Fibroblast of upper back skin (primary cell): ENCODE measurements at regions not wholly inside any gene's neighbourhood (a gene's known extent, or its start where the extent isn't known, plus 50 kb on each side); places are given as distances from the start of the nearest gene placed in this dataset.
A peak's percentile ranks its signal among the peaks of the same experiment; 100 is the strongest.
"Not testable (repeated sequence)": the region's sequence is repeated elsewhere in the genome, so short reads cannot be mapped to it uniquely, and the experiment has no call there.

ENCODE experiments used
- DNase-seq: peaks from one replicate; pipeline ENCODE4 v3.0.0-alpha.2; 2013

DNA sequence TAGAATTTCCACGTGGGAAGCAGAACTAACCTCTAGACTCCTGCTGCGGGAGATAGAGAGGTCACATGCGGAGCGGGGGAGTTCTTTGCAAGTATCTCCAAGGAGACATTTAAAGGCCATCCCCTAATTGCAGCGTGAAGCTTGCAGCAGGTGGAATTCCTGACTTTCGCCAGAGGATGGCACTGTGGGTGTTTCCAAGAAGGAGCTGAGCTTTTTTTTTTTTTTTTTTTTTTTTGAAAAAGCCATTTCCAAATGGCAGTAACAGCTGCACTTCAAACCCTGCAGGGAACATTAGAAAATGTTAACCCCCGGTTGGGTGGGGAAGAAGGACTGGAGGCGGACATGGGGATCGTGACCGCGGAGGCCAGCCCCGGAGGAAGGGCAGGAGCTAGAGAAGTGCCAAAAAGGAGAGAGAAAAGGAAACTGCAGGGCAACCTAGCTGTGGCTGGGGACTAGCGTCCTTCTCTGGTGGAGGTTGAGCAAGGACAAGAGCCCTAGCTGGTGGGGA lies 487.7 kb downstream of the TYW1 start:
- peak; percentile 60 for DNase-seq

DNA sequence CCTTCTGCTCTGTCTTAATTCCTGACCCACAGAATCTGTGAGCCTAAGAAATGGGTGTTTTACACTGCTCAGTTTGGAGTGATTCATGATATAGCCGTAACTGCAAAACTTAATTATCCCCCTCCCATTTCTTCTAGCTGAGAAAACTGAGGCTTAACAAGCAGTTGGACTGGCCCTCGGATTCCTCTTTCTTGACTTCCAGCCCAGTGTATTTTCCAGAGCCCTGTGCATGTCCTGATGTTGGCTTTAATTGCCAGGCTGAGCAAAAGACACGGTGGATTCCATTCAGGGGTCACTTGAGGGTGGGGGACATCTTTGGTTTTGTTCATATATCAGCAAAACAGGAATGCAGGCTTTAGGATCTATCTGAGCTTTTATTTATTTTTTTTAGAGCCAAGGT lies 489.8 kb downstream of the TYW1 start:
- no peak for DNase-seq

DNA sequence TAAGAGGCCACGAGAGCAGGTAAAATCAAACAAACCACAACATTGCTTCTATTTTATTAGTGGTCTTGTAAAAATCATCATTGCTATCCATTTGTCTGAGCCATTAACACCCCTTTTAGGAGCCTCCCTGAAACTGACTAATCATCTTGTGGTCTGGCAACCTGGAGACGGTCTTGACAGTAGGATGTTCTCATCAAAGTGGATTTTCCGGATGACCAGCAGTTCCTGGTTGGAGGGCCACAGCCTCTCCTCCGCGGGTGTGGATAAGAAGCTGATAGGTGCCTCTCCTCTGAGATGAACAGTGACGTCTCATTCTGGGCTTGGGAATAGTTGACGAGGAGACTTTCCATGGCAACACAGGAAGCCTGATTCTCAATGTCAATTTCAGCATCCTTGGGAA lies 490.7 kb downstream of the TYW1 start:
- no peak for DNase-seq

DNA sequence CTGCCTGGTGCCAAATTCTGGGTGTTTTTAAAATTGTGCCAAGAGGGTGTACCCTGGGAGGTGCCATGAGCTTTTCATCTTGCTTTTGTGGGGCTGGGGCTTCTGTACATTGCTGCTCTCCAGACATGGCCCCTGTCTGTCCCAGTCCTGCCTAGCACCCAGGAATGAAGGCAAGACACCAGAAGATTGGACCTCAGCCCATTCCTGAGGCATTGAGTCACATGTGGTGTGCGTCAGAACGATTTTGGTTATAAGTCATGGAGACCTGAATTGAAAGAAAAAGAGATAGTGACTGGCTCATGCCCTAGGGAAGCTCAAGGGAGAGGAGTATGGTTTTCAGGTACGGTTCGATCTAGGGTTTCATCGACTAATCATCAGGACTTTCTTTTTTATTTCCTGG lies 493.2 kb downstream of the TYW1 start:
- no peak for DNase-seq

GRCh38 chr7:67493366-67493765 lies 496.7 kb downstream of the TYW1 start:
- no peak for DNase-seq

DNA sequence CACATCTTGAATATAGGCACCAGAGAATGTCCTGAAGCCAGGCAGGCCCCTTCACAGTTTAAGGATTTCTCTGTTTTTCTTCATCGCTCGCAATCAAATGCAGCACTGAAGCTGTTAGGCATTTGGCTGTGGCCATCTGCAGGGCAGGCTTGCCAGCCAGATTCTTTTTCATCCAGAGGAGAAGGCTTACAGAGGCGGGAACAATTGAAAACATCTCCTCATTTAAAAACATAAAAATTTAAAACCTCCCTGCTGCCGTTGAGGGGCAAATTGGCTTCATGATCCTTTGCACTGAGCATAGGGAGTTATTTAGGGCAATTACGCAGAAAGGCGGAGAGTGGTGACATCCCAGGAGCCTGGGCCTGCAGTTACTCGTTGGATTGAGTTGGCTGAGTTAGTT lies 500.0 kb downstream of the TYW1 start:
- DNase-seq: no peak

- DNase-seq: not testable (repeated sequence)
Observed at GRCh38 chr7:67497914-67498313, 501.3 kb downstream of the TYW1 start.

DNA sequence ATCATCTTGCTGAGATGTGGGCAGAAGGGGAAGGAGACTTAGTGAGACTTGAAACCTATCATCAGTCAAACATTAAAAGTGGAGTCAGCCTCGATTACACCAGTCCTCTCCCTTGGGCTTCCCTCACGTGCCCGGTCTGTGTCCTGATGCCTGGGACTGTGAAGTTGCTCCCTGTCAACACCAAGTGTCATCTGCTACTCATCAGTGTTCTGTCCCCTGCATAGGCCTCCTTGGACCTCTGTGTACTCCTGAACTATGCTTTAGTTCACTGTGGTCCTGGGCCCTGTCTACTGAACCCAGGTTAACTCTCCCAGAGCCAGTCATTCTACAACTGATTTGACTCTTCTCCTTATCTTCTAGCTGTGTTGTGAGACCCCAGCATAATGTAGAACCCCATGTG lies 506.3 kb downstream of the TYW1 start:
- DNase-seq: no peak

- peak; percentile 19 for DNase-seq
Observed at GRCh38 chr7:67505449-67505848, 508.8 kb downstream of the TYW1 start.

DNA sequence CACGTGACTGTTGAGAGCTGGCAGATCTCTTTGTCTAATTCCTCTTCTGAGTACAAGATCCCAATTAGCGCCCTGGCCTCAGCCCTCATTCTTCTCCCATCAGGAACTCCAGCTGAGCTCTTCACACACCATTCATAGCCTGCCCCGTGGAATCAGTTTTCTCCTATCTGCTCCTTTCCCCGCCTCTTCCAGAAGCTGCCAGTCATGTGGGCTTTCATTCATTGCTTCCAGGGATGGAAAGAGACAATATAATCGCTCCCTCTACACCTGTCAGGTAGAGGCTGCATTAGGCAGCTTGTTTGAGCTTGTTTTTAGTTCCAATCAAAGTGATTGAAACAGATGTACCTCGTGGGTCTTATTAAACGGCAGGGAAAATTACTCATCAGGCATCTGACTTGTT lies 515.8 kb downstream of the TYW1 start:
- no peak for DNase-seq

- no peak for DNase-seq
Observed at GRCh38 chr7:67518580-67518979, 521.9 kb downstream of the TYW1 start.

DNA sequence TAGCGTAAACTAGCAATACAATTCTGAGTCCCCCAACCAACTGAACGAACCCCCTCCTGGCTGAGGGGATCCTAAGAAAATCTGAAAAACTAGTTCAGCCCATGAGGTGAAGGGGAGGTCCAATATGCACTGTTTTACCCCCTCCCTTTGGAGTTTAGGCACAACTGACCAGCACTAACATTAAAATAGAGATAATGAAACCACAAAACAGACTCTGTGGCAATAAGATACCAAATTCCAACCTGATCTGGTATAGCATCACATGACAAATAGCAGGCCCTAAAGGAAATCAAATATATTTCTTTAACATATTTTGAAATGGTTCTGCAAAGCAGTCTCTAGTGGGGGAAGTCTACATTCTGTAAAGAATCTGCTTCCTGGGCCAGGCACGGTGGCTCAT lies 522.5 kb downstream of the TYW1 start:
- DNase-seq: no peak

DNA sequence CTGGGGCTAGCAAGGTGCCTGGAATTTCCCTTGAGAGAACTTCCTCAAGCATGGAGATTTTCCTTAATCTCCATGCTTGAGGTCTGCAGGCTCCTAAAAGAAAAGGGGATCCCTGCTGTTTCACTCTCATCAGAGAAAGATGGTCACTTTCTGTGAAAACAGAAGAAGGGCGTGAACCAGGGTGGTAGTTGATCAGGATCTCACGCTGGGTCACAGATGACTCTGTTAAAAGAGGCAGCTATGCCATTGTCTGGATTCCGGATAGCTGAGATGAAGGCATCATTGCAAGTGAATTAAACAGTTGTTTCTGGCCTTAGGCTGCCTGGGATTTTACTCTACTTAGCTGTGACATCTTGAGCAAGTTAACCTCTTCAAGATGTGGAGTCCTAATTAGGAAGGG lies 525.9 kb downstream of the TYW1 start:
- no peak for DNase-seq

DNA sequence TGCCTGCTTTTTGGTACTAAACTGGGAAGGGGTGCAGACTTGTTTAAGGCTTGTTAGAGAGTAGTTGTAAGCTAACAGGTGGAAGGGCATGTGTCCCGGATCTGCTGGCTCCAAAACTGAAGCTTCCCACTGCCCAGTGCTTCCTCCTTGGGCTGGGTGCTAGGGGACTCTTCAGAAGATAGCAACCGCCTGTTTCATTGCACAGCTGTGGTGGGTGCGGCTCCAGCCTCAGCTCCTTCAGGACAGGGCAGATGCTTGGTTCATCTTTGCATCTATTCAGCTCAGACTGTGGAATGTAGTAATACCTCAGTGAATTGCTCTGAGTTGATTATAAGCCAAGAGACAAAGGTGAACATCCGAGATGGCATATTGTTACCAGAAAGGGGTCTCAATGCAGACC lies 527.1 kb downstream of the TYW1 start:
- no peak for DNase-seq

GRCh38 chr7:67525588-67525987 lies 529.0 kb downstream of the TYW1 start:
- DNase-seq: no peak

- no peak for DNase-seq
Observed at GRCh38 chr7:67535241-67535989, 538.8 kb downstream of the TYW1 start.

DNA sequence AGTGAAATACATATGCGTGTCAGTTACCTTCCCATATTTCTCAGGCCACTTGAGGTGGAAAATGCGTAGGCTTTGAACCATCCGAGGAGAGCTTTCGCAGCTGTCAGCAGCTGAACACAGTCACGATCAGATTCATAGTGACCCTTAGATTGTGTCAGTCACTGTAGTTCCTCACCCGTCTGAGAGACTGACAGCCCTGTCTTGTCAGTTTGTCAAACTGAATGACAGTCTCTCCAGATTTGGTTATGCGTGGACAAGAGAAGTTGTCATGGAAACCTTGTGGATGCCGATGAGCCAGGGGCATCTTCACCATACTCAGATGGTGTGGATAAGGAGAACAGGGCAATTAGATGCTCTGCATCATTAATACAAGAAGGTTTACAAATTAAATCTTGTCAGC lies 546.3 kb downstream of the TYW1 start:
- no peak for DNase-seq

DNA sequence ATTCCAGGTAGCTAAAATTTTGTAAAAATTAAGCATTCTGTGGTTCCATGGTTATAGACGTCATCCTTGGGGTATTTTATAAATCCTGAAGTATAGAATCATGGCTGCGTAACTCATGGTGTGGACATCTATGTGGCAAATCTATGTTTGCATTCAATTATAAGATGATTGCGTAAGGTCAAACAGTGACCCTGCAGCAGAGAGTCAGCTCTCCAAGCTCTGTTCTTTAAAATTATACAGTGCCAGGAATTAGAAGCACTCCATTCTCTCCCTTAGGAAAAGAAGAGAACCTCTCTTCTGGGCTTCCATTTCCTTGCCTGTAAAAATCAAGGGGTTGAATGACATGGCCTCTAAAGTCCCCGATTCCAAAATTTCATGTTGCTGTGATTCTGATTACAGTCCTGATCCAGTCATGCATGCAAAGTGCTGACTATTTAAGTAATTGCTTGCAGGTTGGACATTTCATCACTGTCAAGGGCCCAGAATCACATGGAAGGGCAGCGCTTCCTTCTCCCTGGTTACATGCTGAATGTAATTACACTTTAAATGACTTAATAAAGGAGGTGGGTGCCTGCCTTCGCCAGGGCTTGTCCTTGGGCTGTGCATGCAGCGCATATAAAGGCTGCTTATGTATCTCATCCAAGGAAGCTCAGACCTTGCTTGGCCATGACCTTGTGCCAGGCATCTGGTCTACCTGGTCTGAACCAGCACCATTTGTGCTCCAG lies 550.7 kb downstream of the TYW1 start:
- DNase-seq: no peak

DNA sequence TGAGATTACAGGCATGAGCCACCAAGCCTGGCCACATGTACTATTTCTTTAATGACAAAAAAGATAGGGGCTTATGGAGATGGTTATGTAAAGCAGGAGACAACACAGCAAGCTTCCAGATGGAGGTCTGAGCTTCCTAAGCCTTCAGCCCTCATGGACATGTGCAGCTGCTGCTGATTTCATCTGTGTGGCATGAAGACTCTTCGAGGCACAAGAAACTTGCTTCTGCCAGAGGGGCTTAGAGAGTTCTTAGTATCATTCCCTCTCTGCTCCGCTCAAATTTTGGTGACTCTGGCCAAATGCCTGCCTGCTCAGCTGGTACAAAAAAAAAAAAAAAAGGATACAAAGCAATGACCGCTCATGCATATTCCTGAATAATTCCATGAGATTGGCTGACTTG lies 552.5 kb downstream of the TYW1 start:
- DNase-seq: no peak

DNA sequence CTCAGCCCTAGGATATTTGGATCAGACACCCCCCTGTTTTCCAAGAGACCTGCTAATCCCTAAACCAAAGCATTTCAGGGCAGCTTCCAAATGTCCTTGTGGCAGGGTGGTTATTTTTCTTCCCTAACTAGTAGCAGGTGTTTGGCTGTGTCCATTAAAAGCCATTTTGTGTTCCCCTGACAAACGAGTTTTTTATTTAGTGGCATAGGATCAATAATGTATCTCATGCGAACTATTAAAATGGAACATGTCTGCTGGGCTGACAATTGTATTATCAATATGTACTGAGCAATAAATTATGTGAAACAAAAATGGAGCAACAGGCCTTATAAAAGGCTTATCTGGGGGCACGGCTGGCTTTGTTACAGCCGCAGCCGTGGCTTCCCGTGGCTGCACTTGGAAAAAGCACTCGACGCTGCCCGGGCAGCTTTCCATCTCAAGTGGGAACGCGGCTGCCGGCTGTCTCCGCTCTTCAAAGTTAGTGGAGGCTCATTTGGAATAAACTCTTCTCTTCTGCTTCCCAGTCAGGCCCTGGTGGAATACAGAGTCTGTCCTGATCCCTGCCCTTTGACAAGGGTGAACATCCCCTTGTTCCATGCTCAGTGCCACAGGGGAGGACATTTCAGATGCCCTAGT lies 554.3 kb downstream of the TYW1 start:
- DNase-seq: no peak

DNA sequence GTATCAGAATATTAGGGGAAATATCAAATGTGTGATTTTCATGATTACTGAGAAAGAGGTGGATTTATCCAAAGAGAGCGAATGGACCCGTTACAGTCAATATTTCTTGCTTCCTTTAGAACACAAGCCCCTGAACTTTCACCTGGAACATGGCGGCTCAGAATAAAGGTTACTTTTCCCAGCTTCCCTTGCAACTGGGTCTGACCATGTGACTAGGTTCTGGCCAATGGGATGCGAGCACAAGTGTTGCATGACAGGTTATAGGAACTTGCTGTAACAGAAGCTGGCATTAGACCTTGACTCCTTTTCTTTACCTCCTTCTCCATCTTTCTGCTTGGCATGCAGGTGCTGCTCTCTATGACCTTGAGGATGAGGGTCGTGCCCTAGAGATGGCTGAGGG lies 556.1 kb downstream of the TYW1 start:
- DNase-seq: no peak

GRCh38 chr7:67553378-67553777 lies 556.7 kb downstream of the TYW1 start:
- peak; percentile 1 for DNase-seq

DNA sequence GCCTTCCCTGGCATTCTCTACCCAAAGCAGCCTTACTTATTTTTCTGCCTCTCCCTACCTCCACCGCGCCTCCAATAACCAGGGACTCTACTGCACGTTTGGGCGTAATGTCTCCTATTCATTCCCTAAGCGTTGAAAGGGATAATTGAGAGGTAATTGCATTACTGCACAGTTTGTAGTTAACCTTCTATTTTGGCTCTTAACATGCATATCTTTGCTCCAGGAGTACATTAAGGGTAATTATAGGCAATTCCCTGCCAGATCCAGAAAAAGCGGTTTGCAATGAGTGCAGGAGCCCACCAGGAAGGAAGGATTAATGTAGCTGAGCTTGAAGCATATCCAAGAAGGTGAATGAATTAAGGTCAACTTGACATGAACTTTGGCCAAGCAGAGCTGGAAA lies 558.4 kb downstream of the TYW1 start:
- DNase-seq: no peak

- no peak for DNase-seq
Observed at GRCh38 chr7:67564959-67565358, 568.3 kb downstream of the TYW1 start.
